Lung (tissue), 11 donors: ENCODE measurements at regions not wholly inside any gene's neighbourhood (a gene's known extent, or its start where the extent isn't known, plus 50 kb on each side); places are given as distances from the start of the nearest gene placed in this dataset.

Source experiments
- ATAC-seq: fragments of 200-7000 bp; cut with Tn5 transposase; one replicate; pipeline ENCODE4 v1.9.1; 2020; ENCODE audit warnings: moderate number of reproducible peaks; ENCODE audit not compliant: insufficient read depth, low FRiP score
- DNase-seq, 3 donors: peaks; one replicate each; pipeline ENCODE4 v3.0.0-alpha.2; 2013 to 2017
- H3K27ac ChIP-seq, 2 donors: one replicate each; pipeline ENCODE4 v1.5.1; 2013; ENCODE audit warnings: mild to moderate bottlenecking in 2 of 2, moderate library complexity in 2 of 2, control low read depth in 1 of 2, inconsistent platforms in 1 of 2, low read depth in 1 of 2, low read length in 1 of 2
- H3K27me3 ChIP-seq, 3 donors: one replicate each; pipeline ENCODE4 v1.5.1; 2013; ENCODE audit warnings: low read length in 2 of 3; ENCODE audit not compliant: control insufficient read depth in 3 of 3, insufficient read depth in 3 of 3
- H3K36me3 ChIP-seq, 4 donors: one replicate each; pipeline ENCODE4 v1.5.1; 2013; ENCODE audit warnings: low read length in 4 of 4, mild to moderate bottlenecking in 1 of 4, moderate library complexity in 1 of 4; ENCODE audit not compliant: control insufficient read depth in 4 of 4, insufficient read depth in 4 of 4
- H3K4me1 ChIP-seq, 5 donors: one replicate each; pipeline ENCODE4 v1.5.1; 2013; ENCODE audit warnings: low read length in 5 of 5, mild to moderate bottlenecking in 2 of 5, moderate library complexity in 1 of 5; ENCODE audit not compliant: control insufficient read depth in 5 of 5, insufficient read depth in 5 of 5
- H3K4me3 ChIP-seq: one replicate; pipeline ENCODE4 v1.5.1; 2013; ENCODE audit warnings: mild to moderate bottlenecking, control low read depth, moderate library complexity
- H3K9ac ChIP-seq, 2 donors: one replicate each; pipeline ENCODE4 v1.5.1; 2013; ENCODE audit warnings: low read length in 2 of 2, control low read depth in 1 of 2; ENCODE audit not compliant: insufficient read depth in 1 of 2
- H3K9me3 ChIP-seq, 4 donors: one replicate each; pipeline ENCODE4 v1.5.1; 2013; ENCODE audit warnings: low read length in 3 of 4, mild to moderate bottlenecking in 1 of 4, moderate library complexity in 1 of 4; ENCODE audit not compliant: control insufficient read depth in 4 of 4, insufficient read depth in 3 of 4
- CTCF ChIP-seq: IDR thresholded peaks from 2 replicates; pipeline ENCODE4 v1.5.1; 2012; ENCODE audit warnings: mild to moderate bottlenecking; ENCODE audit errors: control extremely low read depth, extremely low read depth
- WGBS, 2 donors: extraction: QIAGEN DNeasy Blood & Tissue Kit; methylation state at CpG; one replicate each; pipeline ENCODE4 v1.1.7; 2013; 5-methylcytosine and 5-hydroxymethylcytosine counted together
- donor health status: control.
- donor health status: control.
- donor health status: Bipolar disorder and iron deficiency.
- donor health status: healthy.
- donor health status: DM: yes; HTN: yes; CAD: no.

GRCh38 chr5:123876276-123876790 is 364.4 kb downstream of the CSNK1G3 start:
- Histone ChIP-seq H3K9ac (no peak overlapping the region), H3K27ac (no peak overlapping the region), H3K9me3 (no peaks in the 10 kb centered on the region), H3K4me1 (peaks cover 2 to 41% (median 17%) of the 10 kb centered on the region in 5 donors), H3K27me3 (no peaks in the 10 kb centered on the region), H3K4me3 (no peak overlapping the region), H3K36me3 (no peaks in the 10 kb centered on the region)
- DNase-seq (no peak), ATAC-seq (no peak)
- no peak for TF ChIP-seq CTCF
- 94 to 96% methylated on average over 4 of the region's 4 CpGs for WGBS, 2 donors

GRCh38 chr5:123875561-123876275 is 363.7 kb downstream of the CSNK1G3 start:
- Histone ChIP-seq H3K9ac (peak overlapping the region in 1 of 2 donors; percentile 75), H3K36me3 (no peaks in the 10 kb centered on the region)
- 39 to 50% methylated on average over 7 of the region's 7 CpGs for WGBS, 2 donors

GRCh38 chr5:123874600-123875201 is 362.7 kb downstream of the CSNK1G3 start:
- H3K27me3 ChIP-seq, result no peaks in the 10 kb centered on the region
- no peak overlapping the region for H3K9ac ChIP-seq
- peak; percentile 42 to 88 (median 81) for DNase-seq
- peaks cover 2 to 38% (median 16%) of the 10 kb centered on the region in 5 donors for H3K4me1 ChIP-seq
- 39 to 52% methylated on average over 4 of the region's 4 CpGs for WGBS, 2 donors
- no peak for TF ChIP-seq CTCF
- H3K36me3 ChIP-seq, result no peaks in the 10 kb centered on the region
- peak overlapping the region in 1 of 2 donors; percentile 57 for H3K27ac ChIP-seq
- H3K4me3 ChIP-seq, result no peak overlapping the region
- no peak for ATAC-seq
- H3K9me3 ChIP-seq, result no peaks in the 10 kb centered on the region

More at GRCh38 chr5:123875561-123876275, 363.7 kb downstream of the CSNK1G3 start:
- ATAC-seq, result no peak
- no peak overlapping the region for H3K27ac ChIP-seq
- no peak overlapping the region for H3K4me3 ChIP-seq
- peak in 2 of 3 donors; percentile 43 to 47 for DNase-seq
- H3K4me1 ChIP-seq, result peaks cover 2 to 38% (median 16%) of the 10 kb centered on the region in 5 donors
- no peaks in the 10 kb centered on the region for H3K27me3 ChIP-seq
- no peaks in the 10 kb centered on the region for H3K9me3 ChIP-seq
- no peak for TF ChIP-seq CTCF
